Activated CD8-positive, alpha-beta T cell treated with anti-CD3 and anti-CD28 coated beads for 36 hours (primary cell): ENCODE measurements at regions not wholly inside any gene's neighbourhood (a gene's known extent, or its start where the extent isn't known, plus 50 kb on each side); places are given as distances from the start of the nearest gene placed in this dataset.

Experiments
- ATAC-seq: fragments of 200-7000 bp; cut with Tn5 transposase; one replicate; pipeline ENCODE4 v1.10.0; 2021; ENCODE audit warnings: mild to moderate bottlenecking, moderate library complexity
- CTCF ChIA-PET: fragments of 350-600 bp; sonication (Branson Sonifier 250); formaldehyde crosslinking; loops from one replicate; lab custom pipeline; 2021; ENCODE audit warnings: antibody characterized with exemption; lab: Charles Lee
- POLR2A ChIA-PET: fragments of 350-600 bp; sonication (Branson Sonifier 250); formaldehyde crosslinking; loops from one replicate; lab custom pipeline; 2021; ENCODE audit warnings: antibody characterized with exemption; lab: Charles Lee
- DNase-seq: peaks from one replicate; pipeline ENCODE4 v3.0.0-alpha.2; 2020
- H3K27ac Mint-ChIP-seq: one replicate; pipeline ENCODE4 v1.8.0; 2021; ENCODE audit warnings: mild to moderate bottlenecking, mixed read lengths
- H3K27me3 Mint-ChIP-seq: one replicate; pipeline ENCODE4 v1.8.0; 2021; ENCODE audit warnings: mixed read lengths
- H3K36me3 Mint-ChIP-seq: one replicate; pipeline ENCODE4 v1.8.0; 2021; ENCODE audit warnings: low read depth, mixed read lengths
- H3K4me1 Mint-ChIP-seq: one replicate; pipeline ENCODE4 v1.8.0; 2021; ENCODE audit warnings: low read depth, mixed read lengths
- H3K4me3 Mint-ChIP-seq: one replicate; pipeline ENCODE4 v1.8.0; 2021; ENCODE audit warnings: mild to moderate bottlenecking, moderate library complexity, mixed read lengths
- H3K9me3 Mint-ChIP-seq: one replicate; pipeline ENCODE4 v1.8.0; 2021; ENCODE audit warnings: mixed read lengths
- CTCF ChIP-seq: fragments of 200-600 bp; IDR thresholded peaks from one replicate; pipeline ENCODE4 v1.8.0; 2022; ENCODE audit warnings: antibody characterized with exemption, mild to moderate bottlenecking
- intact Hi-C: fragments of 100-400 bp; cut with micrococcal nuclease; formaldehyde crosslinking; loops from one replicate; pipeline ENCODE4 v1.10.0; 2022

DNA sequence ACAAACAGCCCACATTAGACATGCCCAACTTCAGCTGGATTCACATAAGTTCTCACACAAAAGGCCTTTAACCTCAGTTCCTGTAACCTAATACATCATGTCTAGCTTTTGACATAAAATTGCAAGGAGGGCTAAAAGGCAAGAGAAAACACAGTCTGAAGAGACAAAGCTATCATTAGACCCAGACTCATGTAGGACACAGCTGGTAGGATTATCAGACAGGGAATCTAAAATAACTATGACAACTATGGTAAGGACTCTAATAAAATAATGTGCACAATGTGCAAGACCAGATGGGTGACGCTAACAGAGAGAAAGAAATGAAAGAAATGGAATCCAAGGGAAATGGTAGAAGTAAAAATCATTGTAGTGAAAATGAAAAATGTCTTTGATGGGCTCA lies 643.2 kb upstream of the RAB6C start:
- ATAC-seq (no peak), DNase-seq (no peak)
- no peak overlapping the region for H3K4me3 Mint-ChIP-seq
- H3K9me3 Mint-ChIP-seq, result peaks cover 4% of the 10 kb centered on the region
- no peak overlapping the region for H3K27ac Mint-ChIP-seq
- no peaks in the 10 kb centered on the region for H3K36me3 Mint-ChIP-seq
- POLR2A ChIA-PET, result no interaction called here
- intact Hi-C loops, result no loop called here
- CTCF ChIA-PET, result no interaction called here
- TF ChIP-seq CTCF, result no peak
- H3K27me3 Mint-ChIP-seq, result peaks cover 3% of the 10 kb centered on the region
- no peaks in the 10 kb centered on the region for H3K4me1 Mint-ChIP-seq

DNA sequence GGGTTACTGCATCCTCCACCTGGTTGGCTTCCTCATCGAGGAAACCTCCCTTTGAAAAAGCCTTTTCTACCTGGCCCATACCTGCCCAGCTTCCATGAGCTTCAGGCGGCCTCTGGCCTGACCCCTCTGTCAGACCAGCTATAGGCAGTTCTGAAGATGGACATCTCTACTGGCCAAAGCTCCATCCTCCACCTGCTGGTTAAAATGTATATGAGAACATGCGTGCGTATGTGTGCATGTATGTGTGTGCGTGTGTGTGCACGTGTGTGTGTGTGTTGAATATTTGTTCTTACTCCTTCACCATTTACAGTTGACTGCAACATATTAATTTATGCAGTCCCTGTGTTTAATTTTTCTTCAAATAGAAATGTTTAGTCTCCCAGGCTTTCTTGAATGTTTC lies 642.4 kb upstream of the RAB6C start:
- intact Hi-C loops, result no loop called here
- ATAC-seq (no peak), DNase-seq (no peak)
- peaks cover 5% of the 10 kb centered on the region for H3K27me3 Mint-ChIP-seq
- H3K4me1 Mint-ChIP-seq, result no peaks in the 10 kb centered on the region
- TF ChIP-seq CTCF, result no peak
- peaks cover 4% of the 10 kb centered on the region for H3K9me3 Mint-ChIP-seq
- POLR2A ChIA-PET, result no interaction called here
- no peak overlapping the region for H3K4me3 Mint-ChIP-seq
- no peaks in the 10 kb centered on the region for H3K36me3 Mint-ChIP-seq
- CTCF ChIA-PET, result interaction anchor here (0.8 kb wide), 1 partner anchor 60 kb away, joined by 3 read pairs; no protein-coding TSS in a partner anchor
- no peak overlapping the region for H3K27ac Mint-ChIP-seq

DNA sequence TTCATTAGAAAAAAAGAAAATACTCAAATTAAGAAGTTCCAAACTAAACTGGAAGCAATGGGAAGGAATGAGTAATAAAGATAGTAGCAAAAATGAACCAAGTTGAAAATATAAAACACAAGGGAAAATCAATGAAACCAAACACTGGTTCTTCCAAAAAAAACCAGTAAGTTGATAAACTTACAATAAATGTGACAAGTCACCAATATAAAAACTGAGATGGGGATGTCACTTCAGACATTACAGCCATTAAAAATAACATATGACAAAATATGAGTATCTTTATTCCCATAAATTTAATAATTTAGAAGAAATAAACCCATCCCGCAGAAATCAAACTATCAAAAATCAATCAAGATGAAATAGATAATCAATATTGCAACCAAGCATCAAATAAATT lies 633.9 kb upstream of the RAB6C start:
- peaks cover 1% of the 10 kb centered on the region for H3K27me3 Mint-ChIP-seq
- no peaks in the 10 kb centered on the region for H3K4me1 Mint-ChIP-seq
- intact Hi-C loops, result no loop called here
- no peak overlapping the region for H3K27ac Mint-ChIP-seq
- no peaks in the 10 kb centered on the region for H3K9me3 Mint-ChIP-seq
- H3K4me3 Mint-ChIP-seq, result no peak overlapping the region
- ChIA-PET CTCF (no interaction called here), POLR2A (no interaction called here)
- no peak for TF ChIP-seq CTCF
- no peak for ATAC-seq
- DNase-seq, result no peak
- H3K36me3 Mint-ChIP-seq, result no peaks in the 10 kb centered on the region

DNA sequence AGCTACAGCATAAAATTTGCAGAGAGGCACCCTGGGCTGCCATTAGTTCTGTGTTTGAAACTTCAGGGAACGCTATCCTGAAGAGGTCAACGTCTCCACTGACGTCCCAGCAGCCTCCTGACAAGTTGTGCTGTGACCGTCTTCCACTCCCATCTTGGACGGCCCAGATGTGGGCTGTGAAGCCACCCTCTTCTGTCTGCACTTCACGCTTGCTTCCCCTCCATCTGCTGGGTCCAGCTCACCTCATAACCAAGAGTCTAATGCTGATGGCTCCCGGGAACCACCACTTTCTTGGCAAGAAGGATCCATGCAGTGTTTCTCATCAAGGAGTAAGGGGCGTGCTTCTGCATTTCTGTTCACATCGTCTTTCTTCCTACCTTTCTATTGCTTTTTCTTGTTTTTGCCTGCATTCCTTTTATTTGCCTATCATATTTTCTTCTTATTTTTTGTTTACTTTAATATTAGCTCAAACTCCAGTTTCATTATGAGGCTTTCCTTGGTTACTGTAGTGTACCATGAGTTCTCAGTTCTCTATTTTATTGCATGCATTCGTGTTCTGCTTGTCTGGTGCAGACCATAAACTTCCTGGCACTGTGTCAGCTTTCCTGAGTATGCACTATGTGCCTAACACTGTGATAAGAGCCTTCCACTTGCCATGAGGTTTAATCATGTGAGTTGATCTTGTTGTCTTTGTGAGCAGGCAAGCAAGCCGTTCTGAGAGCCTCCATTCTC lies 631.8 kb upstream of the RAB6C start:
- CTCF ChIA-PET, result no interaction called here
- intact Hi-C loops, result no loop called here
- DNase-seq (no peak), ATAC-seq (no peak)
- H3K27ac Mint-ChIP-seq, result no peak overlapping the region
- H3K27me3 Mint-ChIP-seq, result peaks cover 1% of the 10 kb centered on the region
- no peaks in the 10 kb centered on the region for H3K4me1 Mint-ChIP-seq
- no peak overlapping the region for H3K4me3 Mint-ChIP-seq
- TF ChIP-seq CTCF, result no peak
- H3K36me3 Mint-ChIP-seq, result no peaks in the 10 kb centered on the region
- no peaks in the 10 kb centered on the region for H3K9me3 Mint-ChIP-seq
- POLR2A ChIA-PET, result no interaction called here

DNA sequence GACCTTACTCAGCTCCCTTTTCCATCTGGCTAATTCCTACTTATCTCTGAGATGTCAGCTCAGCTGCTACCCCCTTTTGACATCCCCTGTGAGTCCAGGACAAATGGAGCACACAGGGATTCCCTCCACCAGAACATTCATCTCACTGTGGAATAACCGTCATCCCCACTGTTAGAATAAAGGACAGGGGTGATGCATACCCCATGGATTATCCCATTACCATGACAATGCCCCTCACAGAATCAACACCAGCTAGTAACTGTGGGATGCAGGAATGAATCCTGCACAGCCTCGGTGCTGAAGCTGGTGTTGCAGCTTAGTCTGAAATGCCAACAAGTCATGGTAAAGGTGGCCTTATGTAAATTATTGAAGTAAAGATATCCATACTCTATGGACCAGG lies 624.8 kb upstream of the RAB6C start:
- POLR2A ChIA-PET, result no interaction called here
- H3K4me3 Mint-ChIP-seq, result no peak overlapping the region
- H3K36me3 Mint-ChIP-seq, result no peaks in the 10 kb centered on the region
- CTCF ChIA-PET, result no interaction called here
- no peak for TF ChIP-seq CTCF
- peaks cover 1% of the 10 kb centered on the region for H3K27me3 Mint-ChIP-seq
- H3K9me3 Mint-ChIP-seq, result no peaks in the 10 kb centered on the region
- DNase-seq, result no peak
- no peak overlapping the region for H3K27ac Mint-ChIP-seq
- ATAC-seq, result no peak
- intact Hi-C loops, result no loop called here
- H3K4me1 Mint-ChIP-seq, result no peaks in the 10 kb centered on the region
